Ectodermal cell (in vitro differentiated cells): ENCODE measurements at regions not wholly inside any gene's neighbourhood (a gene's known extent, or its start where the extent isn't known, plus 50 kb on each side); places are given as distances from the start of the nearest gene placed in this dataset.

ENCODE experiments used
- H3K27ac ChIP-seq: 2 replicates; pipeline ENCODE4 v1.7.0; 2013; ENCODE audit warnings: mild to moderate bottlenecking, low read depth, low read length; ENCODE audit not compliant: insufficient read depth, poor library complexity, severe bottlenecking
- H3K27me3 ChIP-seq: 2 replicates; pipeline ENCODE4 v1.7.0; 2013; ENCODE audit warnings: mild to moderate bottlenecking, low read length; ENCODE audit not compliant: insufficient read depth, control insufficient read depth, poor library complexity, severe bottlenecking
- H3K36me3 ChIP-seq: one replicate; pipeline ENCODE4 v1.7.0; 2013; ENCODE audit warnings: low read length; ENCODE audit not compliant: control insufficient read depth, insufficient read depth
- H3K4me1 ChIP-seq: one replicate; pipeline ENCODE4 v1.7.0; 2013; ENCODE audit warnings: low read length; ENCODE audit not compliant: control insufficient read depth, insufficient read depth
- H3K4me3 ChIP-seq: 2 replicates; pipeline ENCODE4 v1.7.0; 2013; ENCODE audit warnings: low read depth, low read length, control low read depth; ENCODE audit not compliant: insufficient read depth
- H3K9me3 ChIP-seq: 2 replicates; pipeline ENCODE4 v1.7.0; 2013; ENCODE audit warnings: mild to moderate bottlenecking, low read length, moderate library complexity; ENCODE audit not compliant: control insufficient read depth
- WGBS, 2 experiments: methylation state at CpG; one replicate each; pipeline ENCODE4 v1.1.7; 2013; ENCODE audit warnings: missing lambda C conversion rate in 2 of 2; 5-methylcytosine and 5-hydroxymethylcytosine counted together

- Histone ChIP-seq H3K36me3 (no peaks in the 10 kb centered on the region), H3K4me3 (no peak overlapping the region), H3K4me1 (no peaks in the 10 kb centered on the region), H3K9me3 (no peaks in the 10 kb centered on the region), H3K27ac (no peak overlapping the region), H3K27me3 (no peaks in the 10 kb centered on the region)
- WGBS, 2 experiments, result 91 to 92% methylated on average over 4 of the region's 4 CpGs
Measured at GRCh38 chr9:117488659-117489058, 73.8 kb upstream of the ASTN2 start.

- 11 to 17% methylated on average over 13 to 15 of the region's 15 CpGs for WGBS, 2 experiments
- no peak overlapping the region for H3K4me3 ChIP-seq
- no peaks in the 10 kb centered on the region for H3K9me3 ChIP-seq
- no peak overlapping the region for H3K27ac ChIP-seq
- no peaks in the 10 kb centered on the region for H3K4me1 ChIP-seq
- H3K27me3 ChIP-seq, result no peaks in the 10 kb centered on the region
- H3K36me3 ChIP-seq, result no peaks in the 10 kb centered on the region
Measured at GRCh38 chr9:117487555-117488175, 72.8 kb upstream of the ASTN2 start.

- Histone ChIP-seq H3K4me1 (no peaks in the 10 kb centered on the region), H3K4me3 (no peak overlapping the region), H3K27ac (no peak overlapping the region), H3K36me3 (no peaks in the 10 kb centered on the region), H3K9me3 (no peaks in the 10 kb centered on the region), H3K27me3 (no peaks in the 10 kb centered on the region)
- 83 to 86% methylated on average over 2 of the region's 2 CpGs for WGBS, 2 experiments
Measured at GRCh38 chr9:117486426-117486825, 71.6 kb upstream of the ASTN2 start.

- H3K36me3 ChIP-seq, result no peaks in the 10 kb centered on the region
- 53% methylated on average over 1 of the region's 1 CpG; no CpG with 5 or more reads in 1 of the 2 experiments for WGBS, 2 experiments
- H3K27ac ChIP-seq, result no peak overlapping the region
- H3K4me1 ChIP-seq, result no peaks in the 10 kb centered on the region
- no peaks in the 10 kb centered on the region for H3K9me3 ChIP-seq
- no peaks in the 10 kb centered on the region for H3K27me3 ChIP-seq
- H3K4me3 ChIP-seq, result no peak overlapping the region
Measured at GRCh38 chr9:117485176-117485575, 70.3 kb upstream of the ASTN2 start.

- 100% methylated on average over 1 of the region's 2 CpGs; no CpG with 5 or more reads in 1 of the 2 experiments for WGBS, 2 experiments
- no peaks in the 10 kb centered on the region for H3K9me3 ChIP-seq
- no peaks in the 10 kb centered on the region for H3K4me1 ChIP-seq
- no peaks in the 10 kb centered on the region for H3K36me3 ChIP-seq
- no peaks in the 10 kb centered on the region for H3K27me3 ChIP-seq
- H3K27ac ChIP-seq, result no peak overlapping the region
- H3K4me3 ChIP-seq, result no peak overlapping the region
Measured at GRCh38 chr9:117480729-117481128, 65.9 kb upstream of the ASTN2 start.

- no peaks in the 10 kb centered on the region for H3K27me3 ChIP-seq
- WGBS, 2 experiments, result 91 to 93% methylated on average over 2 of the region's 2 CpGs
- H3K36me3 ChIP-seq, result no peaks in the 10 kb centered on the region
- no peaks in the 10 kb centered on the region for H3K4me1 ChIP-seq
- no peak overlapping the region for H3K27ac ChIP-seq
- H3K4me3 ChIP-seq, result no peak overlapping the region
- H3K9me3 ChIP-seq, result no peaks in the 10 kb centered on the region
Measured at GRCh38 chr9:117480253-117480652, 65.4 kb upstream of the ASTN2 start.

- no peaks in the 10 kb centered on the region for H3K9me3 ChIP-seq
Measured at GRCh38 chr9:117473293-117473692, 58.4 kb upstream of the ASTN2 start.

GRCh38 chr9:117470902-117471301, 56.0 kb upstream of the ASTN2 start:
- Histone ChIP-seq H3K4me3 (no peak overlapping the region), H3K27ac (no peak overlapping the region), H3K36me3 (no peaks in the 10 kb centered on the region), H3K4me1 (no peaks in the 10 kb centered on the region), H3K27me3 (no peaks in the 10 kb centered on the region), H3K9me3 (no peaks in the 10 kb centered on the region)
- WGBS, 2 experiments, result 80 to 85% methylated on average over 2 of the region's 2 CpGs

More at GRCh38 chr9:117473293-117473692, 58.4 kb upstream of the ASTN2 start:
- Histone ChIP-seq H3K4me1 (no peaks in the 10 kb centered on the region), H3K36me3 (no peaks in the 10 kb centered on the region), H3K27me3 (no peaks in the 10 kb centered on the region), H3K27ac (no peak overlapping the region), H3K4me3 (no peak overlapping the region)
- WGBS, 2 experiments, result 100% methylated on average over 1 of the region's 1 CpG; no CpG with 5 or more reads in 1 of the 2 experiments

- H3K36me3 ChIP-seq, result no peaks in the 10 kb centered on the region
- no peaks in the 10 kb centered on the region for H3K9me3 ChIP-seq
- H3K4me1 ChIP-seq, result no peaks in the 10 kb centered on the region
- H3K27me3 ChIP-seq, result no peaks in the 10 kb centered on the region
- 77 to 95% methylated on average over 1 of the region's 1 CpG for WGBS, 2 experiments
- H3K27ac ChIP-seq, result no peak overlapping the region
- no peak overlapping the region for H3K4me3 ChIP-seq
Measured at GRCh38 chr9:117470455-117470854, 55.6 kb upstream of the ASTN2 start.

GRCh38 chr9:117466111-117466510, 51.3 kb upstream of the ASTN2 start:
- 88 to 93% methylated on average over 2 to 3 of the region's 3 CpGs for WGBS, 2 experiments
- no peaks in the 10 kb centered on the region for H3K27me3 ChIP-seq
- no peaks in the 10 kb centered on the region for H3K4me1 ChIP-seq
- H3K4me3 ChIP-seq, result no peak overlapping the region
- no peak overlapping the region for H3K27ac ChIP-seq
- H3K36me3 ChIP-seq, result no peaks in the 10 kb centered on the region
- H3K9me3 ChIP-seq, result no peaks in the 10 kb centered on the region

GRCh38 chr9:117465706-117466105, 50.8 kb upstream of the ASTN2 start:
- no peak overlapping the region for H3K27ac ChIP-seq
- no peaks in the 10 kb centered on the region for H3K9me3 ChIP-seq
- no peaks in the 10 kb centered on the region for H3K27me3 ChIP-seq
- H3K4me1 ChIP-seq, result no peaks in the 10 kb centered on the region
- no peak overlapping the region for H3K4me3 ChIP-seq
- no peaks in the 10 kb centered on the region for H3K36me3 ChIP-seq
- WGBS, 2 experiments, result 88 to 90% methylated on average over 4 of the region's 4 CpGs
